H1 (cell line): ENCODE measurements at regions not wholly inside any gene's neighbourhood (a gene's known extent, or its start where the extent isn't known, plus 50 kb on each side); places are given as distances from the start of the nearest gene placed in this dataset.

ENCODE experiments used
- CTCF ChIA-PET: fragments of 300-600 bp; sonication (Branson Sonifier 250); formaldehyde crosslinking; loops from one replicate; lab custom pipeline; 2021; ENCODE audit not compliant: partially characterized antibody; lab: Charles Lee
- POLR2A ChIA-PET: fragments of 300-600 bp; sonication (Branson Sonifier 250); formaldehyde crosslinking; loops from one replicate; lab custom pipeline; 2021; ENCODE audit warnings: inconsistent platforms; ENCODE audit not compliant: partially characterized antibody; lab: Charles Lee
- DNase-seq, 2 experiments: peaks; one replicate each; pipeline versions ENCODE4 v3.0.0 to v3.0.0-alpha.2; 2010 to 2022; ENCODE audit warnings: low spot score in 2 of 2, low read depth in 1 of 2, mixed read lengths in 1 of 2
- FAIRE-seq: peaks from 2 replicates; lab custom pipeline; 2011; peaks lifted over from hg19 to GRCh38; lab: Jason Lieb, UNC
- H2AFZ ChIP-seq: 2 replicates; pipeline ENCODE4 v1.8.1; 2012; ENCODE audit warnings: low read length, inconsistent platforms
- H2AK5ac ChIP-seq: 2 replicates; pipeline ENCODE4 v1.6.1; 2013; ENCODE audit warnings: low read depth, low read length
- H2BK120ac ChIP-seq: replicated peaks from 2 replicates; pipeline ENCODE3; 2013; ENCODE audit warnings: low read depth, low read length, inconsistent platforms
- H2BK12ac ChIP-seq: 2 replicates; pipeline ENCODE4 v1.6.1; 2013; ENCODE audit warnings: low read depth, low read length
- H2BK15ac ChIP-seq: 2 replicates; pipeline ENCODE4 v1.6.1; 2013; ENCODE audit warnings: low read length
- H2BK20ac ChIP-seq: 2 replicates; pipeline ENCODE4 v1.6.1; 2013; ENCODE audit warnings: low read length
- H2BK5ac ChIP-seq: 2 replicates; pipeline ENCODE4 v1.6.1; 2013; ENCODE audit warnings: low read depth, low read length
- H3K14ac ChIP-seq: 2 replicates; pipeline ENCODE4 v1.6.1; 2013; ENCODE audit warnings: inconsistent platforms; ENCODE audit not compliant: insufficient read length
- H3K18ac ChIP-seq: 2 replicates; pipeline ENCODE4 v1.6.1; 2013; ENCODE audit warnings: low read length; ENCODE audit errors: extremely low read depth
- H3K23ac ChIP-seq: 2 replicates; pipeline ENCODE4 v1.6.1; 2013; ENCODE audit warnings: inconsistent platforms; ENCODE audit not compliant: insufficient read length
- H3K23me2 ChIP-seq: 2 replicates; pipeline ENCODE4 v1.6.1; 2013; ENCODE audit warnings: low read depth, low read length
- H3K27ac ChIP-seq: 2 replicates; pipeline ENCODE4 v1.6.1; 2011; ENCODE audit warnings: low read depth, low read length, inconsistent platforms
- H3K27me3 ChIP-seq, 4 experiments: replicated peaks in 1 of 4; 1 replicate in 1 of 4; 2 replicates in 3 of 4; pipeline versions ENCODE4 v1.6.1 to v1.8.1; 2011 to 2013; ENCODE audit warnings: low read length in 3 of 4, mild to moderate bottlenecking in 3 of 4, inconsistent platforms in 2 of 4, mixed read lengths in 2 of 4, moderate library complexity in 1 of 4; ENCODE audit not compliant: control insufficient read depth in 3 of 4, insufficient read depth in 3 of 4; ENCODE audit errors: extremely low read depth in 1 of 4
- H3K36me3 ChIP-seq, 4 experiments: 2 replicates each; pipeline versions ENCODE4 v1.6.1 to v1.8.1; 2011 to 2013; ENCODE audit warnings: mild to moderate bottlenecking in 4 of 4, low read length in 3 of 4, moderate library complexity in 2 of 4, control low read depth in 1 of 4, inconsistent platforms in 1 of 4; ENCODE audit not compliant: insufficient read depth in 4 of 4, control insufficient read depth in 2 of 4
- H3K4ac ChIP-seq: replicated peaks from 2 replicates; pipeline ENCODE3; 2013; ENCODE audit warnings: low read length, low read depth, mixed read lengths, inconsistent platforms; ENCODE audit not compliant: insufficient read length
- H3K4me1 ChIP-seq, 4 experiments: replicated peaks in 1 of 4; 1 replicate in 1 of 4; 2 replicates in 3 of 4; pipeline versions ENCODE4 v1.6.1 to v1.8.1; 2011 to 2013; ENCODE audit warnings: low read length in 3 of 4, inconsistent platforms in 2 of 4, mixed read lengths in 1 of 4; ENCODE audit not compliant: insufficient read depth in 4 of 4, control insufficient read depth in 3 of 4
- H3K4me2 ChIP-seq, 2 experiments: 2 replicates each; pipeline versions ENCODE4 v1.6.1 to v1.8.1; 2011 to 2013; ENCODE audit warnings: low read depth in 2 of 2, low read length in 2 of 2, control low read depth in 1 of 2, inconsistent platforms in 1 of 2, mild to moderate bottlenecking in 1 of 2; ENCODE audit not compliant: insufficient read depth in 1 of 2
- H3K4me3 ChIP-seq, 4 experiments: fragments of 200-600, 300-600 bp in 1 of 4; sonication (generic), shearing (Covaris generic), sonication (Bioruptor Twin) in 1 of 4; 2 replicates each; pipeline versions ENCODE4 v1.5.1 to v1.8.1; 2011 to 2016; ENCODE audit warnings: low read length in 4 of 4, low read depth in 3 of 4, control low read depth in 2 of 4, inconsistent platforms in 2 of 4, mild to moderate bottlenecking in 2 of 4, mixed read lengths in 1 of 4, moderate library complexity in 1 of 4; ENCODE audit not compliant: insufficient read depth in 2 of 4; ENCODE audit errors: extremely low read depth in 1 of 4
- H3K56ac ChIP-seq: replicated peaks from 2 replicates; pipeline ENCODE3; 2013; ENCODE audit warnings: low read depth, mild to moderate bottlenecking, mixed read lengths, low read length, inconsistent platforms; ENCODE audit not compliant: insufficient read length
- H3K79me1 ChIP-seq: 2 replicates; pipeline ENCODE4 v1.6.1; 2013; ENCODE audit warnings: low read depth, low read length, control low read depth
- H3K79me2 ChIP-seq, 2 experiments: 2 replicates each; pipeline versions ENCODE4 v1.6.1 to v1.8.1; 2012 to 2013; ENCODE audit warnings: low read length in 2 of 2, mild to moderate bottlenecking in 2 of 2, inconsistent platforms in 1 of 2; ENCODE audit not compliant: insufficient read depth in 2 of 2, control insufficient read depth in 1 of 2
- H3K9ac ChIP-seq, 4 experiments: replicated peaks in 1 of 4; 1 replicate in 1 of 4; 2 replicates in 3 of 4; pipeline versions ENCODE4 v1.6.1 to v1.8.1; 2011 to 2013; ENCODE audit warnings: low read depth in 3 of 4, low read length in 3 of 4, control low read depth in 2 of 4, mild to moderate bottlenecking in 2 of 4, moderate library complexity in 2 of 4, inconsistent platforms in 1 of 4; ENCODE audit errors: extremely low read depth in 1 of 4
- H3K9me3 ChIP-seq, 2 experiments: 2 replicates each; pipeline versions ENCODE4 v1.6.1 to v1.8.1; 2012 to 2013; ENCODE audit warnings: mild to moderate bottlenecking in 2 of 2, moderate library complexity in 2 of 2, control low read depth in 1 of 2, inconsistent platforms in 1 of 2, low read depth in 1 of 2, low read length in 1 of 2, mixed read lengths in 1 of 2; ENCODE audit not compliant: insufficient read depth in 2 of 2
- H4K20me1 ChIP-seq, 2 experiments: replicated peaks in 1 of 2; 2 replicates each; pipeline versions ENCODE3 to v1.8.1; 2011 to 2013; ENCODE audit warnings: inconsistent platforms in 2 of 2, low read length in 2 of 2, mild to moderate bottlenecking in 1 of 2; ENCODE audit not compliant: insufficient read depth in 2 of 2, control insufficient read depth in 1 of 2
- H4K5ac ChIP-seq: 2 replicates; pipeline ENCODE4 v1.6.1; 2013; ENCODE audit warnings: low read length, low read depth, mixed read lengths, inconsistent platforms; ENCODE audit not compliant: insufficient read length
- H4K8ac ChIP-seq: 2 replicates; pipeline ENCODE4 v1.8.0; 2013; ENCODE audit warnings: mild to moderate bottlenecking, moderate library complexity, low read length, inconsistent platforms; ENCODE audit not compliant: insufficient read depth; ENCODE audit errors: extremely low read depth
- H4K91ac ChIP-seq: replicated peaks from 2 replicates; pipeline ENCODE3; 2013; ENCODE audit warnings: low read length, mixed read lengths, inconsistent platforms; ENCODE audit not compliant: insufficient read length
- BCL11A ChIP-seq, 2 experiments: IDR thresholded peaks; one replicate each; pipeline ENCODE4 v1.6.1; 2011; ENCODE audit warnings: low read depth in 2 of 2, low read length in 2 of 2, mild to moderate bottlenecking in 2 of 2
- NANOG ChIP-seq: IDR thresholded peaks from 2 replicates; pipeline ENCODE4 v1.6.1; 2011; ENCODE audit warnings: low read length, low read depth, mild to moderate bottlenecking, inconsistent platforms; ENCODE audit not compliant: insufficient read depth, poor library complexity, severe bottlenecking
- TAF1 ChIP-seq: IDR thresholded peaks from 2 replicates; pipeline ENCODE4 v1.6.1; 2011; ENCODE audit warnings: mild to moderate bottlenecking, low read depth, low read length
- WGBS, 2 experiments: shearing (Covaris generic) in 1 of 2; methylation state at CpG; one replicate each; pipeline versions ENCODE4 v1.1.6 to v1.1.7; 2013 to 2015; ENCODE audit warnings: low lambda C conversion rate in 2 of 2, mixed read lengths in 2 of 2, inconsistent platforms in 1 of 2, low coverage in 1 of 2, missing lambda C conversion rate in 1 of 2; ENCODE audit not compliant: insufficient replicate concordance in 2 of 2, insufficient coverage in 1 of 2, insufficient read length in 1 of 2; ENCODE audit errors: extremely low coverage in 1 of 2, missing lambda C conversion rate in 1 of 2; 5-methylcytosine and 5-hydroxymethylcytosine counted together

- no peaks in the 10 kb centered on the region for H3K79me1 ChIP-seq
- H2BK20ac ChIP-seq, result no peak overlapping the region
- no peak overlapping the region for H3K4me2 ChIP-seq
- H3K79me2 ChIP-seq, result no peaks in the 10 kb centered on the region
- H4K20me1 ChIP-seq, result no peaks in the 10 kb centered on the region
- POLR2A ChIA-PET, result no interaction called here
- H3K9me3 ChIP-seq, result no peaks in the 10 kb centered on the region
- CTCF ChIA-PET, result no interaction called here
- no peak overlapping the region for H2BK12ac ChIP-seq
- FAIRE-seq (no peak), DNase-seq (no peak)
- H3K27me3 ChIP-seq, result no peaks in the 10 kb centered on the region; a peak in 1 of 7 replicates
- no peaks in the 10 kb centered on the region for H3K36me3 ChIP-seq
- H3K4me3 ChIP-seq, result no peak overlapping the region
- H4K5ac ChIP-seq, result no peak overlapping the region
- H3K9ac ChIP-seq, result no peak overlapping the region
- no peaks in the 10 kb centered on the region for H3K4me1 ChIP-seq
- H3K23me2 ChIP-seq, result no peaks in the 10 kb centered on the region
- H3K18ac ChIP-seq, result no peak overlapping the region
- H3K27ac ChIP-seq, result no peak overlapping the region
- 95% methylated on average over 2 of the region's 2 CpGs; no CpG with 5 or more reads in 1 of the 2 experiments for WGBS, 2 experiments
- TF ChIP-seq BCL11A (IDR thresholded peaks at IDR 0.05; ENCODE audit: low read depth in 2 of 2, low read length in 2 of 2) (no peak), TAF1 (no peak), NANOG (no peak)
- H4K8ac ChIP-seq, result no peak overlapping the region
- H4K91ac ChIP-seq, result no peak overlapping the region
- no peak overlapping the region for H2BK120ac ChIP-seq
- no peak overlapping the region for H2AK5ac ChIP-seq
- H3K4ac ChIP-seq, result no peak overlapping the region
- no peak overlapping the region for H3K14ac ChIP-seq
- H2AFZ ChIP-seq, result no peak overlapping the region
- no peak overlapping the region for H2BK15ac ChIP-seq
- H3K23ac ChIP-seq, result no peak overlapping the region
- H2BK5ac ChIP-seq, result no peak overlapping the region
- no peak overlapping the region for H3K56ac ChIP-seq
Observed at GRCh38 chr9:120230227-120230626, 349.7 kb downstream of the CDK5RAP2 start.
